AG10803 (cell line): ENCODE measurements at regions not wholly inside any gene's neighbourhood (a gene's known extent, or its start where the extent isn't known, plus 50 kb on each side); places are given as distances from the start of the nearest gene placed in this dataset.

ENCODE experiments used
- DNase-seq: peaks from one replicate; pipeline ENCODE4 v3.0.0; 2010; ENCODE audit warnings: low read depth
- H3K4me3 ChIP-seq: 2 replicates; pipeline ENCODE4 v1.5.1; 2011; ENCODE audit warnings: mild to moderate bottlenecking, low read length, control low read depth
- TF ChIP-seq, protein P1 (sequence below): conservative IDR thresholded peaks from 2 replicates; pipeline ENCODE4 v1.5.1; 2011; ENCODE audit warnings: mild to moderate bottlenecking, low read length, control low read depth, inconsistent platforms

DNA sequence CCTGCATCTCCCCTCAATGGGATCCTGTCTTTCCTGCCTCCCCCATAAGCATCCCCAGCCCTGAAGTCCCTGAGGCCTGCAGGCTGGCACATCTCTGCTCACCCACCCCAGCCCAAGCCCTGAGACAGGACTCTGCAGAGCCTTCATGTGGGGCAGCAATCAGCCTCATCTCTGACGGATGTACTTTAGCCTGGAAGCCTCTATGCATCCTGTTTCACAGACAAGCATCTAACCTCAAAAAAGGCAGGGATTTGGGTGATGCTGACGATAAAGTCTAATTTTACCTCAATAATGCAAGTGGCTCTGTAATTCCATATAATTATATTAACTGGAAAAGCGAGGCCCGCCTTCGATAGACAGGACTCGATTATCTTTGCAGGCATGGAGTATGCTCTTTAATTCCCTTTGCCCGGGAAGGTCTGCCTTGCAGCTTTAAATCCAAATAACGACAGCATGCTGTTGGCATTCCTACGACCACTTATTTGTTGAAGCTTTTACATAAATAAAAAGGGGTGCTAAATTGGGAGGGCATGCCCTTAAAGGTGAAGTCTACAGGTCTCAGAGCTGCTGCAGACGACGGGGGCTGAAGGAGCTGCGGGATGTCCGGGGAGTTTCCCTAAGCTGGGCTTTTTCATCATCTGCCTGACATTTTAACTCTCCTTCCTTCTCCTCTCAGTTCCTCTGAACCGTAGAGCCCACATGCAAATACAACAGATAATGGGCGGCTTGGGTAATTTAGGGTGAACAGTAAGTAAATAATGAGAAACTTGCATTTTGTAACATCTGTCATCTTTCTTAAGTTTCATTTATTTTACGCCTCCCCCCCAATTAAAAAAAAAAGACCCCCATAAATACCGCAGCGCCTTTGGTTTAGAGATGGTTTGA lies 211.5 kb downstream of the URI1 start:
- TF ChIP-seq, protein P1, sequence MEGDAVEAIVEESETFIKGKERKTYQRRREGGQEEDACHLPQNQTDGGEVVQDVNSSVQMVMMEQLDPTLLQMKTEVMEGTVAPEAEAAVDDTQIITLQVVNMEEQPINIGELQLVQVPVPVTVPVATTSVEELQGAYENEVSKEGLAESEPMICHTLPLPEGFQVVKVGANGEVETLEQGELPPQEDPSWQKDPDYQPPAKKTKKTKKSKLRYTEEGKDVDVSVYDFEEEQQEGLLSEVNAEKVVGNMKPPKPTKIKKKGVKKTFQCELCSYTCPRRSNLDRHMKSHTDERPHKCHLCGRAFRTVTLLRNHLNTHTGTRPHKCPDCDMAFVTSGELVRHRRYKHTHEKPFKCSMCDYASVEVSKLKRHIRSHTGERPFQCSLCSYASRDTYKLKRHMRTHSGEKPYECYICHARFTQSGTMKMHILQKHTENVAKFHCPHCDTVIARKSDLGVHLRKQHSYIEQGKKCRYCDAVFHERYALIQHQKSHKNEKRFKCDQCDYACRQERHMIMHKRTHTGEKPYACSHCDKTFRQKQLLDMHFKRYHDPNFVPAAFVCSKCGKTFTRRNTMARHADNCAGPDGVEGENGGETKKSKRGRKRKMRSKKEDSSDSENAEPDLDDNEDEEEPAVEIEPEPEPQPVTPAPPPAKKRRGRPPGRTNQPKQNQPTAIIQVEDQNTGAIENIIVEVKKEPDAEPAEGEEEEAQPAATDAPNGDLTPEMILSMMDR = no peak
- DNase-seq = no peak
- no peak overlapping the region for H3K4me3 ChIP-seq

DNA sequence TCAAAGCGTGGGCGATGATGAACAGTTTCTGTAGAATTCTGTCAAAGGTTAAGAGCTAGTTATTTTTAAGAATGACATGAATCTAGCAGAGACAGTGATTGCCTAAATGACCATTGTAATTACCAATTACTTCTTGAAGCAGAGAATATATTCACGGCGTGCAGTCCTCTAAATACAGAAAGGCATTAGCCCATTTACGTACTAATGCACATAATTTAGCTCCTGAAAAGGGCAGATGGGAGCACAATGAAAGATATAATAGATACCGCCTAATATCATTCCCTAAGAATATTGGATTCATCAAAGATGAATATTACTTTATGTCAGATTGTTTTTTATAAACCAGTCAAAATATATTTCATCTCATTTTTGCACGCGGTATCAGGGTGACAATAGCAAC lies 212.4 kb downstream of the URI1 start:
- TF ChIP-seq, protein P1 = no peak
- no peak overlapping the region for H3K4me3 ChIP-seq
- DNase-seq = no peak

DNA sequence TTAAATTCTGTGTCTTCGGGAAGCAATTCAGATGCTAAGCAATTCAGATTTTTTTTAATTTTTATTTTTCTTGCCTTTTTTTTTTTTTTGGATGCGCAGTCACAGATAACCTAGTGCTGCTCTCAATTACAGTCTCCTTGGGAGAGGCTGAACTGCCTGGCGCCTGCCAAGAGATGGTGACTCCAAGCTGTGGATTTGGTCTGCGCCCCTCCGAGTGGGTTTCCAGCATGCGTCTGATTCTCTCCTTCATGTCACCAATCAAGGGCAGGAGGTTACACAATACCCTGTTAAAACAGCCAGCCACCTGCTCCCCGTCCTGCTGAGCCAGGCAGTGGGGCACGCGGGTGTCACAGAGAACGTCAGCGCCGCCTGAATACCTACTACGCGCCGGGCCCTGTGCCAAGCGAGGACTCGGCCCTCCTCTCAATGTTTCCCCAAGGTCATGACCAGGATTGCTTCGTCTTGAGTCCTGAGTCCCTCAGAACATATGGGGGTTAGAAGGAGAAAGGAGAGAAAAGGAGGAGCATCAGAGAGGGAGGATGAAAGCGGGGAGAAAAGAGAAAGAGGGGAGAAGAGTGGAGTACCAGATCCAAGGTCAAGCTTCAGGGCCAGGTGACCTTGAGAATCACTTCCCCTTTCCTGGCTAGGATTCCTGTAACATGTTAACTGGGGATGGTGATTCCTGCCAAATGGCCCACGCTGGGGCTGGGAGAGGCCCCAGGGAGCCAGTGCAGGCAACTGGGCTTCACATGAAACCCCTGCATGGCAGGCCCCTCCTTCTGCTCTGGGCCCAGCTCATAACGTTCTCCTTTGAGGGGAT lies 213.6 kb downstream of the URI1 start:
- DNase-seq = no peak
- no peak overlapping the region for H3K4me3 ChIP-seq
- TF ChIP-seq, protein P1 = no peak

DNA sequence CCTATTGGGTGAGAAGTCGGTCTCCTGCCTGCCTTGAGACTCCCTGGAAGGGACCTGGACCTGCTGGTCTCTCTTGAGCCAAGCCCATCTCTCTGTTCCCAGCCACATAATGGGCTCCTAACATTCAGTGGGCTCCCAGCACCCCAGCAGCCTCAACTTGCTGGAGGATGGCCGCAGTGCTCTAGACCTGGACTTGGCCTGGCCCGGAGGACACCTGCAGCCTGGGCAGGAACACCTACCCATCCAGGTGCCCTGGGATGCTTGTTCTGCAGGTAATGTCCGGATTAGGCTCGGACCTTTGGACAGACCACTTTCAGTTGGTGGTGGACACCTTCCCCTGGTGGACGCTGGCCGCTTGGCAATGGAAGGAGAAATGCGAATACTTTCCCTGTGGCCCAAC lies 214.6 kb downstream of the URI1 start:
- no peak overlapping the region for H3K4me3 ChIP-seq
- DNase-seq = no peak
- TF ChIP-seq, protein P1 = no peak

DNA sequence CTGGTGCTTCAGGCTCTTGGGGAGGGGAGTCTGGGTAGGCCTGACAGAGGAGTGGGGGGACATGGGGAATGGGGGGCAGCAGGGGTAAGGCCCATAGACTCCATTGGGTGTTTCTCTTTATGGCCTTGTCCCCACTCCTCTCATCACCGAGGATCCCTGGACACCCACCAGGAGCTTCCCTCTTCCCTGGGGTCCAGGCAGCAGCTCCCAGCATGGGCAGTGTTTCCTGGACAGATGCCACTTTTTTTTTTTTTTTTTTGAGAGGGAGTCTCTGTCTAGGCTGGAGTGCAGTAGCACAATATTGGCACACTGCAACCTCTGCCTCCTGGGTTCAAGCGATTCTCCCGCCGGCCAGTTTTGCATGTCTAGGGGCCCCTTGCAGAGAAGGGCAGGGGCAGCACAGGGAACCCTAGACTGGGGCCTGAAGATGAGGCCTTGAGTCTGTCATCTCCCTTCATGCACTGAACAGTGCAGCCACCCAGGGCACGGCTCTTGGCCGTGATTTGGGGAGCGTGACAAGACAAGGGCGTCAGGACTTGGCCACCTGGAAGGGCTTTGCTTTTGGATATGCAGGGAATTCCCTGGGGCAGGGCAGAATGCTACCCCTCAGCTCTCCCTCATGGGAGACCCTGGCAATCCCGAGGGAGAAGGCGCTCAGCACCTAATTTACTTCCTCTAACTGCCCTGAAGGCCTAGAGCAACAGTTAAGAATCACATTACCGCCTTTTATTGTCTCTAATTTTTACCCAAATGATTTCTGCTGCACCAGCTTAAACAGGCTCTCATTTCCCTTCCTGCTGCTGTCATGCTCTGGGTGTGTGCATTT lies 213.9 kb upstream of the ZNF536 start:
- TF ChIP-seq, protein P1 = no peak
- H3K4me3 ChIP-seq = no peak overlapping the region
- no peak for DNase-seq

DNA sequence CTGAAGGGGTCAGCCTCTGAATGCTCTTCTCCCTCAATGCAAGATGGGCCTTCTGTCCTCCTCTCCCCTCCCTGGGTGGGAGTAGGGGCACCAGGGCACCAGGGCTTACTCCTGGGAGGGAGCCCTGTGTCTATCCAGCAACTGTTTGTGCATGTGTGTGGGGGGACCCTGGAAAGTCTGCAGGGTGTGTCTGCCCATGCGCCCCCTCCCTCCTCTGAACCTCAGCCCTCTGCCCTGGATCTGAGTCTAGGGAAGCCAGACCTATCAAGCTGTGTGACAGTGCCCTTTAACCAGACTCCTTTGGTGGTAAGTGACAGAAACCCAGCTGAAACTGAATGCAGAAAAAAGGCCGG lies 213.3 kb upstream of the ZNF536 start:
- DNase-seq = no peak
- no peak overlapping the region for H3K4me3 ChIP-seq
- TF ChIP-seq, protein P1 = no peak
